Mesendoderm (in vitro differentiated cells): ENCODE measurements at regions not wholly inside any gene's neighbourhood (a gene's known extent, or its start where the extent isn't known, plus 50 kb on each side); places are given as distances from the start of the nearest gene placed in this dataset.

Experiments
- DNase-seq: peaks from one replicate; pipeline ENCODE4 v3.0.0; 2013
- H2AK5ac ChIP-seq: 2 replicates; pipeline ENCODE4 v1.6.1; 2013; ENCODE audit warnings: low read length, inconsistent platforms
- H2BK120ac ChIP-seq: 2 replicates; pipeline ENCODE4 v1.6.1; 2013; ENCODE audit warnings: low read depth, mild to moderate bottlenecking, low read length, moderate library complexity, mixed read lengths
- H2BK15ac ChIP-seq: replicated peaks from 2 replicates; pipeline ENCODE4 v1.6.1; 2013; ENCODE audit warnings: low read depth, mild to moderate bottlenecking, moderate library complexity
- H2BK5ac ChIP-seq: 2 replicates; pipeline ENCODE4 v1.6.1; 2013; ENCODE audit warnings: low read length, inconsistent platforms
- H3K18ac ChIP-seq: 2 replicates; pipeline ENCODE4 v1.6.1; 2013; ENCODE audit warnings: mild to moderate bottlenecking, low read length, mixed read lengths
- H3K23ac ChIP-seq: one replicate; pipeline ENCODE4 v1.6.1; 2013; ENCODE audit warnings: low read length
- H3K27ac ChIP-seq: 2 replicates; pipeline ENCODE4 v1.5.1; 2013; ENCODE audit warnings: low read depth, mild to moderate bottlenecking, inconsistent platforms, low read length, moderate library complexity
- H3K27me3 ChIP-seq: 2 replicates; pipeline ENCODE4 v1.6.1; 2013; ENCODE audit warnings: low read length, control low read depth, mild to moderate bottlenecking, inconsistent platforms; ENCODE audit not compliant: insufficient read depth, poor library complexity
- H3K36me3 ChIP-seq: 2 replicates; pipeline ENCODE4 v1.6.1; 2013; ENCODE audit warnings: low read length, inconsistent platforms; ENCODE audit not compliant: control insufficient read depth, insufficient read depth
- H3K4ac ChIP-seq: one replicate; pipeline ENCODE4 v1.6.1; 2013; ENCODE audit warnings: low read depth, mild to moderate bottlenecking, low read length, moderate library complexity
- H3K4me1 ChIP-seq: 2 replicates; pipeline ENCODE4 v1.6.1; 2013; ENCODE audit warnings: low read depth, low read length, inconsistent platforms; ENCODE audit not compliant: control insufficient read depth
- H3K4me2 ChIP-seq: 2 replicates; pipeline ENCODE4 v1.6.1; 2013; ENCODE audit warnings: low read length
- H3K4me3 ChIP-seq: 2 replicates; pipeline ENCODE4 v1.5.1; 2013; ENCODE audit warnings: mild to moderate bottlenecking, low read length
- H3K56ac ChIP-seq: one replicate; pipeline ENCODE4 v1.6.1; 2013; ENCODE audit warnings: low read length
- H3K79me1 ChIP-seq: 2 replicates; pipeline ENCODE4 v1.6.1; 2013; ENCODE audit warnings: low read length, inconsistent platforms
- H3K79me2 ChIP-seq: 2 replicates; pipeline ENCODE4 v1.6.1; 2013; ENCODE audit warnings: mild to moderate bottlenecking, low read length; ENCODE audit not compliant: control insufficient read depth, insufficient read depth
- H3K9ac ChIP-seq: 2 replicates; pipeline ENCODE4 v1.6.1; 2013; ENCODE audit warnings: low read length, inconsistent platforms
- H4K5ac ChIP-seq: one replicate; pipeline ENCODE4 v1.6.1; 2013; ENCODE audit warnings: low read length
- H4K8ac ChIP-seq: one replicate; pipeline ENCODE4 v1.6.1; 2013; ENCODE audit warnings: low read depth, mild to moderate bottlenecking, control low read depth, low read length, moderate library complexity
- WGBS: extraction: QIAGEN DNeasy Blood & Tissue Kit; methylation state at CpG from one replicate; pipeline ENCODE4 v1.1.7; 2013; ENCODE audit warnings: low lambda C conversion rate, missing lambda C conversion rate; ENCODE audit not compliant: insufficient coverage; ENCODE audit errors: extremely low coverage; 5-methylcytosine and 5-hydroxymethylcytosine counted together

DNA sequence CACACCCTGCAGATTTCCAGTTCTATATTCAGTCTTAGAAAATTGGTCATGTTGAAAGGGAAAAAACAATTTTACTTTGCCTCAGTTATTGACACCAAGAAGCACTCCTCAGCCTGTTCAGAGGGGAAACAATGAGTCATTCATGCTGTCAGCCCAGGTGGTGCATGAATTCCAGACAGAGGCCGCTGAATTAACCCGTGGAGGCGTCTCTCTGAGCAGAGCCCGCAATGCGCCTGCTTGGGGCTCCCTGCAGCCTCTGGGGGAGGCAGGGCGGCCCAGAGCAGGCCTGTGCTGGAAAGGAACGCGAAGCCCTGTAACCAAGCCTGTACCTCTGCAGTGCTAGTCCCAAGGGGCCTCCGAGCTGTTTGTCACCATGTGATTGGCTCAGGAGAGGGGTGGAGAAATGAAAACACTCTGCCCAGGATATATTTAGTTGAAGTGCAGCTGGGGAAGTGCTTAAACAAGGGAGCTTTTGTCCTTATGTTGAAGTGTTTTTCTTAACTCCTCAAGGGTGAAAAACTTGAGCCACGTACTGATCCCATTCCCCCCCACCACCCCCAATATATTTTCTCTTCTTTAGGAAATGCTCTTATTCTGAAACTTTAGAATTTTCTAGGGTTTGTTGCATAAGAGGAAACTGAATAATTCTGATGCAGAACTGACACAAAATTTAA is 68.3 kb upstream of the CHD2 start:
- H3K18ac ChIP-seq: peak overlapping the region; percentile 56
- H3K4me3 ChIP-seq: no peak overlapping the region
- peak; percentile 99 for DNase-seq
- peak overlapping the region; percentile 32 for H3K9ac ChIP-seq
- no peak overlapping the region for H4K8ac ChIP-seq
- H4K5ac ChIP-seq: no peak overlapping the region
- H3K56ac ChIP-seq: peak overlapping the region; percentile 43
- no peaks in the 10 kb centered on the region for H3K27me3 ChIP-seq
- H2BK15ac ChIP-seq: no peak overlapping the region
- H3K4me2 ChIP-seq: no peak overlapping the region
- no peaks in the 10 kb centered on the region for H3K79me1 ChIP-seq
- H2AK5ac ChIP-seq: no peak overlapping the region
- peaks cover 2% of the 10 kb centered on the region for H3K4me1 ChIP-seq
- no peaks in the 10 kb centered on the region for H3K79me2 ChIP-seq
- H3K23ac ChIP-seq: no peak overlapping the region
- H3K36me3 ChIP-seq: no peaks in the 10 kb centered on the region
- no peak overlapping the region for H2BK5ac ChIP-seq
- peak overlapping the region; percentile 53 for H3K27ac ChIP-seq
- no CpG with 5 or more reads among the region's 10 CpGs for WGBS
- H2BK120ac ChIP-seq: no peak overlapping the region
- peak overlapping the region; percentile 9 for H3K4ac ChIP-seq

DNA sequence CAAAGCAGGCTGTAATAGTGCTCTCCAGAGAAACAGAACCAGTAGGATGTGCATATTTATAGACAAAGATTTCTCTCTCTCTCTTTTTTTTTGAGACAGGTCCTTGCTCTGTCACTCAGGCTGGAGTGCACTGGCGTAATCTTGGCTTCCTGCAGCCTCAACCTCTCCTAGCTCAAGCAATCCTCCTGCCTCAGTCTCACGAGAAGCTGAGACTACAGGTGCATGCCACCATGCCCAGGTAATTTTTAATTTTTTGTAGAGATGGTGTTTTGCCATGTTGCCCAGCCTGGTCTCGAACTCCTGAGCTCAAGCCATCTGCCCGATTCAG is 67.1 kb upstream of the CHD2 start:
- no CpG with 5 or more reads among the region's 4 CpGs for WGBS

DNA sequence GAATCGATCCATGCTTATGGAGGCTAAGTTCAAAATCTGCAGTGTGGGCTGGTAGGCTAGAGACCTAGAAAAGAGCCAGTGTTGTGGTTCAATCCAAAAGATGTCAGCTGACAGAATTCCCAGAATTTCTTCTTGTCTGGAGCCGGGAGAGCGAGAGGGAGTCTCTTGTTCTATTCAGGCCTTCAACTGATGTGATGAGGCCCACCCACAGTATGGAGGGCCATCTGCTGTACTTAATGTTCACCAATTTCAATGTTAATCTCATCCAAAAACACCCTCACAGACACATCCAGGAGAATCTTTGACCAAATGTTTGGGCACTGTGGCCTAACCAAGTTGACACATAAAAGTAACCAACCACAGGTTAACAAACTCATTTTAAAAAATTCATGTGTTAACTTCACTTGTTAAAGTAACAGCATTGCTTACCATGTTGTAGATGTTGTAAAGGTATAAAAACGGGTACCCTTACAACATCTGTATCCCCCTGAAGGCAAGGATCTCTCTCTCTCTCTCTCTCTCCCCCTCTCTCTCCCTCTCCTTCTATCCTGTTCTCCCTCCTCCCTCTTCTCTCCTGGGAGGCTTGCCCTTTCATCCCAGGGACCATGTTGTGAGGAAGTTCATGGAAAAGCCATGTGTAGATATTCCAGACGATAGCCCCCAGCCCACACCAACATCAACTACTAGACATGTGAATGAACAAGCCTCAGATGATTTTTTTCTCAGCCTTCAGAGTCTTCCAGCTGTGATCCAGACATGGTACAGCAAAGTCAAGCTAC is 66.4 kb upstream of the CHD2 start:
- Histone ChIP-seq H4K8ac (no peak overlapping the region), H3K9ac (no peak overlapping the region), H2BK5ac (no peak overlapping the region), H4K5ac (no peak overlapping the region), H3K23ac (no peak overlapping the region), H3K79me1 (no peaks in the 10 kb centered on the region), H3K79me2 (no peaks in the 10 kb centered on the region), H3K4me3 (no peak overlapping the region), H3K4ac (no peak overlapping the region), H3K4me2 (no peak overlapping the region), H2BK120ac (no peak overlapping the region), H3K36me3 (no peaks in the 10 kb centered on the region), H3K18ac (no peak overlapping the region), H3K56ac (no peak overlapping the region), H3K27me3 (no peaks in the 10 kb centered on the region), H2AK5ac (no peak overlapping the region), H3K27ac (no peak overlapping the region), H2BK15ac (no peak overlapping the region), H3K4me1 (peaks cover 2% of the 10 kb centered on the region)
- WGBS: no CpG with 5 or more reads among the region's 5 CpGs
- no peak for DNase-seq

More for the DNA sequence above, 67.1 kb upstream of the CHD2 start:
- Histone ChIP-seq H4K5ac (no peak overlapping the region), H3K27me3 (no peaks in the 10 kb centered on the region), H3K4me1 (peaks cover 2% of the 10 kb centered on the region), H2BK120ac (no peak overlapping the region), H3K18ac (no peak overlapping the region), H3K23ac (no peak overlapping the region), H3K4me3 (no peak overlapping the region), H4K8ac (no peak overlapping the region), H3K4ac (no peak overlapping the region), H2BK5ac (no peak overlapping the region), H2BK15ac (no peak overlapping the region), H3K56ac (no peak overlapping the region), H3K4me2 (no peak overlapping the region), H3K27ac (no peak overlapping the region), H3K79me1 (no peaks in the 10 kb centered on the region), H2AK5ac (no peak overlapping the region), H3K79me2 (no peaks in the 10 kb centered on the region), H3K9ac (no peak overlapping the region), H3K36me3 (no peaks in the 10 kb centered on the region)
- no peak for DNase-seq

DNA sequence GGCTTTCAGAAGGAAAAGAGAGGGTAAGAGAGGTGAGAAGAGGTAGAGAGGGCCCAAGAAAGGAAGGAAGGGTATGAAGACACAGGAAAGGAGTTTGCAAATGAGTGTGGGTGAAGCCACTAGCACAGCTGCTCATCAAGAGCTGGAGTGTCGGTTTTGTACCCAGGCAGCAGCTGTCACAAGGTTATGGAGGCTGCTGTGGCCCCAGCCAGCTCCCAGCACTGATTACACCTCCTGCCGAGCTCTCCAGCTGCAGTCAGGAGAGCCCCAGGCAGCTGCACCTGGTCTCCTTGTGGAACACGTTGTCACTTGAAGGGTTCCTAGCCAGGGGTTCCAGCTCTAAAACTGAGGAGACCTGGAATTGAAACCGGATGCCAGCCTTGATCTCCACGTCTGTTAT is 60.4 kb upstream of the CHD2 start:
- no peak overlapping the region for H3K23ac ChIP-seq
- no peak overlapping the region for H3K4ac ChIP-seq
- H2BK5ac ChIP-seq: no peak overlapping the region
- H2AK5ac ChIP-seq: no peak overlapping the region
- H3K4me1 ChIP-seq: no peaks in the 10 kb centered on the region
- H3K36me3 ChIP-seq: no peaks in the 10 kb centered on the region
- no peak for DNase-seq
- no peaks in the 10 kb centered on the region for H3K27me3 ChIP-seq
- H3K79me2 ChIP-seq: no peaks in the 10 kb centered on the region
- H3K27ac ChIP-seq: no peak overlapping the region
- no peak overlapping the region for H4K8ac ChIP-seq
- no peak overlapping the region for H3K18ac ChIP-seq
- H3K9ac ChIP-seq: no peak overlapping the region
- H3K56ac ChIP-seq: no peak overlapping the region
- no CpG with 5 or more reads among the region's 5 CpGs for WGBS
- no peak overlapping the region for H2BK15ac ChIP-seq
- H2BK120ac ChIP-seq: no peak overlapping the region
- H3K4me3 ChIP-seq: no peak overlapping the region
- no peak overlapping the region for H4K5ac ChIP-seq
- no peaks in the 10 kb centered on the region for H3K79me1 ChIP-seq
- H3K4me2 ChIP-seq: no peak overlapping the region

DNA sequence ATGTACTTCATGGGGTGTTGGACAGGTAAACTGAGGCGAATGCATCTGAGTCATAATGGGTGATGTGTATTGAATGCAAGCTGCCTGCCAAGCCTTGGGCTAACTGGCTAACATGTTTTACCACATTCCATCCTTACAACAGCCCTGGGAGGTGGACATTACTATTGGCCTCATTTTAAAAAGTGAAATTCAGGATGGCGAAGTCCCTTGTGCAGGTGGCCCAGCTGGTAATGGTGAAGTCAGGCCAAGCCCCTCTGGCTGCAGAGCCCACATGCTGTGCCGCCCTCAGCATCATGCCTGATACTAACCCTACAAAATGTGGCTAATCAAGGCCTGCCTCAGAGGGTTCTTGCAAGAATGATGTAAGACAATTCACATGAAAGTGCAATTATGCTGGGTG is 60.0 kb upstream of the CHD2 start:
- DNase-seq: peak; percentile 51
- no peak overlapping the region for H3K18ac ChIP-seq
- H3K4me2 ChIP-seq: no peak overlapping the region
- H3K27ac ChIP-seq: no peak overlapping the region
- H2AK5ac ChIP-seq: no peak overlapping the region
- H3K36me3 ChIP-seq: no peaks in the 10 kb centered on the region
- WGBS: no CpG with 5 or more reads among the region's 3 CpGs
- no peak overlapping the region for H2BK120ac ChIP-seq
- no peak overlapping the region for H3K4me3 ChIP-seq
- H2BK15ac ChIP-seq: no peak overlapping the region
- no peak overlapping the region for H3K23ac ChIP-seq
- H4K5ac ChIP-seq: no peak overlapping the region
- no peaks in the 10 kb centered on the region for H3K79me1 ChIP-seq
- no peak overlapping the region for H2BK5ac ChIP-seq
- no peak overlapping the region for H4K8ac ChIP-seq
- H3K9ac ChIP-seq: no peak overlapping the region
- no peaks in the 10 kb centered on the region for H3K4me1 ChIP-seq
- no peaks in the 10 kb centered on the region for H3K79me2 ChIP-seq
- no peak overlapping the region for H3K4ac ChIP-seq
- H3K56ac ChIP-seq: no peak overlapping the region
- no peaks in the 10 kb centered on the region for H3K27me3 ChIP-seq
